SK-N-MC (cell line): ENCODE measurements at regions not wholly inside any gene's neighbourhood (a gene's known extent, or its start where the extent isn't known, plus 50 kb on each side); places are given as distances from the start of the nearest gene placed in this dataset.

Experiments
- EZH2 ChIP-seq: fragments of 200-600 bp; sonication (generic); IDR thresholded peaks from one replicate; pipeline ENCODE4 v1.6.1; 2017; ENCODE audit warnings: antibody characterized with exemption
- FOXP2 ChIP-seq: optimal IDR thresholded peaks from 2 replicates; pipeline ENCODE3; 2011; ENCODE audit warnings: mild to moderate bottlenecking, moderate library complexity; ENCODE audit not compliant: insufficient read depth; ENCODE audit errors: extremely low read length, control extremely low read depth
- POLR2AphosphoS5 ChIP-seq: IDR thresholded peaks from 2 replicates; pipeline ENCODE4 v1.6.1; 2012; ENCODE audit warnings: mild to moderate bottlenecking, low read depth, low read length, borderline replicate concordance

GRCh38 chr18:41769265-41769664 is 185.8 kb upstream of the PIK3C3 start:
- TF ChIP-seq POLR2AphosphoS5 = no peak
- no peak for TF ChIP-seq EZH2
- TF ChIP-seq FOXP2 = no peak
